VCaP (cell line): ENCODE measurements at regions not wholly inside any gene's neighbourhood (a gene's known extent, or its start where the extent isn't known, plus 50 kb on each side); places are given as distances from the start of the nearest gene placed in this dataset.

Source experiments
- H3K27ac ChIP-seq: fragments of 450-650 bp; 2 replicates; pipeline ENCODE4 v1.5.1; 2017
- CTCF ChIP-seq: fragments of 450-650 bp; conservative IDR thresholded peaks from 2 replicates; pipeline ENCODE4 v1.5.1; 2017; ENCODE audit warnings: mild to moderate bottlenecking, moderate library complexity

GRCh38 chr13:104805346-104805745 is 1730.1 kb downstream of the EFNB2 start:
- H3K27ac ChIP-seq, result no peak overlapping the region
- no peak for TF ChIP-seq CTCF

GRCh38 chr13:104799152-104799551 is 1732.9 kb upstream of the SLC10A2 start:
- no peak overlapping the region for H3K27ac ChIP-seq
- no peak for TF ChIP-seq CTCF

- no peak overlapping the region for H3K27ac ChIP-seq
- no peak for TF ChIP-seq CTCF
These were observed 1732.3 kb upstream of the SLC10A2 start for GRCh38 chr13:104798486-104798885.

- H3K27ac ChIP-seq, result no peak overlapping the region
- no peak for TF ChIP-seq CTCF
These were observed 1730.4 kb upstream of the SLC10A2 start for GRCh38 chr13:104796581-104796980.

- no peak overlapping the region for H3K27ac ChIP-seq
- TF ChIP-seq CTCF, result no peak
These were observed 1719.7 kb upstream of the SLC10A2 start for GRCh38 chr13:104785952-104786351.

- H3K27ac ChIP-seq, result no peak overlapping the region
- TF ChIP-seq CTCF, result no peak
These were observed 1718.7 kb upstream of the SLC10A2 start for GRCh38 chr13:104784891-104785290.

GRCh38 chr13:104782741-104783140 is 1716.5 kb upstream of the SLC10A2 start:
- no peak for TF ChIP-seq CTCF
- H3K27ac ChIP-seq, result no peak overlapping the region
